Pancreas (tissue), 10 donors: ENCODE measurements at regions not wholly inside any gene's neighbourhood (a gene's known extent, or its start where the extent isn't known, plus 50 kb on each side); places are given as distances from the start of the nearest gene placed in this dataset.

Experiments used
- ATAC-seq, 4 donors: fragments of 200-7000 bp; cut with Tn5 transposase; one replicate each; pipeline versions ENCODE4 v1.8.0 to v1.9.1; 2020; ENCODE audit warnings: mild to moderate bottlenecking in 4 of 4, moderate library complexity in 4 of 4
- DNase-seq, 6 donors: peaks; one replicate each; pipeline ENCODE4 v3.0.0-alpha.2; 2020
- FAIRE-seq: peaks from 2 replicates; lab custom pipeline; 2012; peaks lifted over from hg19 to GRCh38; lab: Jason Lieb, UNC
- H3K27ac ChIP-seq, 4 donors: fragments of 200-600 bp; sonication (generic); 1 replicate in 3 of 4; 2 replicates in 1 of 4; pipeline versions ENCODE4 v1.5.0 to v1.8.0; 2020
- H3K27me3 ChIP-seq, 4 donors: fragments of 200-600 bp; one replicate each; pipeline ENCODE4 v1.8.0; 2021
- H3K36me3 ChIP-seq, 3 donors: fragments of 200-600 bp; sonication (generic) in 1 of 3; one replicate each; pipeline versions ENCODE4 v1.5.0 to v1.8.0; 2020 to 2021
- H3K4me1 ChIP-seq, 3 donors: fragments of 200-600 bp; one replicate each; pipeline ENCODE4 v1.8.0; 2021
- H3K4me3 ChIP-seq, 4 donors: fragments of 200-600 bp; sonication (generic) in 2 of 4; one replicate each; pipeline versions ENCODE4 v1.5.0 to v1.8.0; 2020 to 2021
- H3K9me3 ChIP-seq, 4 donors: fragments of 200-600 bp; one replicate each; pipeline ENCODE4 v1.8.0; 2021
- CTCF ChIP-seq, 4 donors: fragments of 200-600 bp; sonication (generic) in 3 of 4; IDR thresholded peaks; one replicate each; pipeline versions ENCODE4 v1.5.0 to v1.8.0; 2021; ENCODE audit warnings: antibody characterized with exemption in 4 of 4
- WGBS, 2 donors: extraction: QIAGEN DNeasy Blood & Tissue Kit; methylation state at CpG; one replicate each; pipeline ENCODE4 v1.1.7; 2013; 5-methylcytosine and 5-hydroxymethylcytosine counted together
- intact Hi-C, 3 donors: fragments of 100-400 bp; cut with DNase I; formaldehyde crosslinking; loops; one replicate each; pipeline versions ENCODE4 v1.11.1 to v1.14.2; 2022
- donor health status: healthy with polysubstance abuse.
- donor health status: DM: no; HTN: no; CAD: no; lungs with moderate emphysema.
- donor health status: DM: no; HTN: no; CAD: no.
- donor health status: control.
- donor health status: control.
- donor health status: Bipolar disorder and iron deficiency.
- donor health status: DM: yes; HTN: yes; CAD: no.
- donor health status: DM: no; HTN: no; CAD: no.
- donor health status: DM: no; HTN: no; CAD: no.
- donor health status: DM: yes; HTN: yes; CAD: no.

GRCh38 chr7:32171248-32171647 is 101.0 kb upstream of the PDE1C start:
- TF ChIP-seq CTCF (IDR thresholded peaks at IDR 0.05): no peak
- WGBS, 2 donors: 67 to 95% methylated on average over 2 of the region's 2 CpGs
- peak; percentile 92 for FAIRE-seq
- intact Hi-C loops: no loop called here
- H3K27me3 ChIP-seq: no peaks in the 10 kb centered on the region
- no peak overlapping the region for H3K4me3 ChIP-seq
- H3K9me3 ChIP-seq: no peaks in the 10 kb centered on the region
- DNase-seq: no peak
- ATAC-seq: no peak
- no peaks in the 10 kb centered on the region for H3K4me1 ChIP-seq
- no peaks in the 10 kb centered on the region for H3K36me3 ChIP-seq
- no peak overlapping the region for H3K27ac ChIP-seq

GRCh38 chr7:32170838-32171237 is 100.6 kb upstream of the PDE1C start:
- 92 to 95% methylated on average over 1 of the region's 1 CpG for WGBS, 2 donors
- no peak for TF ChIP-seq CTCF (IDR thresholded peaks at IDR 0.05)
- no peaks in the 10 kb centered on the region for H3K27me3 ChIP-seq
- FAIRE-seq (no peak), ATAC-seq (no peak), DNase-seq (no peak)
- no peak overlapping the region for H3K27ac ChIP-seq
- intact Hi-C loops: no loop called here
- no peak overlapping the region for H3K4me3 ChIP-seq
- no peaks in the 10 kb centered on the region for H3K9me3 ChIP-seq
- no peaks in the 10 kb centered on the region for H3K36me3 ChIP-seq
- H3K4me1 ChIP-seq: no peaks in the 10 kb centered on the region

- DNase-seq (no peak), FAIRE-seq (no peak), ATAC-seq (no peak)
- no peak for TF ChIP-seq CTCF (IDR thresholded peaks at IDR 0.05)
- H3K4me1 ChIP-seq: no peaks in the 10 kb centered on the region
- no peaks in the 10 kb centered on the region for H3K27me3 ChIP-seq
- intact Hi-C loops: loop anchor here in 1 of 3 donors (10.0 kb wide), 1 partner anchor 384 kb away; no protein-coding TSS in a partner anchor
- no peak overlapping the region for H3K4me3 ChIP-seq
- WGBS, 2 donors: 24 to 30% methylated on average over 3 of the region's 3 CpGs
- H3K27ac ChIP-seq: no peak overlapping the region
- H3K9me3 ChIP-seq: no peaks in the 10 kb centered on the region
- no peaks in the 10 kb centered on the region for H3K36me3 ChIP-seq
Measured at GRCh38 chr7:32169228-32169627, 99.0 kb upstream of the PDE1C start.

GRCh38 chr7:32167815-32168214 is 97.6 kb upstream of the PDE1C start:
- no peaks in the 10 kb centered on the region for H3K36me3 ChIP-seq
- no peak overlapping the region for H3K27ac ChIP-seq
- H3K27me3 ChIP-seq: no peaks in the 10 kb centered on the region
- ATAC-seq (no peak), FAIRE-seq (no peak), DNase-seq (no peak)
- H3K9me3 ChIP-seq: no peaks in the 10 kb centered on the region
- no peaks in the 10 kb centered on the region for H3K4me1 ChIP-seq
- intact Hi-C loops: loop anchor here in 1 of 3 donors (10.0 kb wide), 1 partner anchor 383 kb away; no protein-coding TSS in a partner anchor
- H3K4me3 ChIP-seq: no peak overlapping the region
- no peak for TF ChIP-seq CTCF (IDR thresholded peaks at IDR 0.05)

GRCh38 chr7:32167256-32167655 is 97.0 kb upstream of the PDE1C start:
- no peaks in the 10 kb centered on the region for H3K36me3 ChIP-seq
- H3K27ac ChIP-seq: no peak overlapping the region
- DNase-seq: no peak
- H3K9me3 ChIP-seq: no peaks in the 10 kb centered on the region
- no peak for ATAC-seq
- H3K27me3 ChIP-seq: no peaks in the 10 kb centered on the region
- FAIRE-seq: no peak
- no peak overlapping the region for H3K4me3 ChIP-seq
- H3K4me1 ChIP-seq: no peaks in the 10 kb centered on the region
- 74 to 89% methylated on average over 2 of the region's 2 CpGs for WGBS, 2 donors
- no peak for TF ChIP-seq CTCF (IDR thresholded peaks at IDR 0.05)
- intact Hi-C loops: loop anchor here in 1 of 3 donors (10.0 kb wide), 1 partner anchor 382 kb away; no protein-coding TSS in a partner anchor
